Right atrium auricular region (tissue), 2 donors: ENCODE measurements at regions not wholly inside any gene's neighbourhood (a gene's known extent, or its start where the extent isn't known, plus 50 kb on each side); places are given as distances from the start of the nearest gene placed in this dataset.

Experiments
- DNase-seq: peaks from one replicate; pipeline ENCODE4 v3.0.0-alpha.2; 2019; ENCODE audit warnings: low spot score
- H3K27ac ChIP-seq, 2 donors: fragments of 200-600 bp; sonication (generic); 1 replicate in 1 of 2; 2 replicates in 1 of 2; pipeline ENCODE4 v1.5.1; 2016 to 2019
- H3K27me3 ChIP-seq, 2 donors: fragments of 200-600 bp; sonication (generic); one replicate each; pipeline versions ENCODE4 v1.5.1 to v1.6.0; 2017 to 2019
- H3K36me3 ChIP-seq: fragments of 200-600 bp; sonication (generic); one replicate; pipeline ENCODE4 v1.5.1; 2016
- H3K4me1 ChIP-seq, 2 donors: fragments of 200-600 bp; sonication (generic); one replicate each; pipeline versions ENCODE4 v1.5.1 to v1.6.0; 2017 to 2019
- H3K4me3 ChIP-seq, 2 donors: fragments of 200-600 bp; sonication (generic); 1 replicate in 1 of 2; 2 replicates in 1 of 2; pipeline ENCODE4 v1.5.1; 2017 to 2019; ENCODE audit warnings: mild to moderate bottlenecking in 1 of 2, moderate library complexity in 1 of 2
- H3K9me3 ChIP-seq, 2 donors: fragments of 200-600 bp; sonication (generic); one replicate each; pipeline ENCODE4 v1.5.1; 2019
- TF ChIP-seq, protein P1 (sequence below), 2 donors: fragments of 200-600 bp; sonication (generic); IDR thresholded peaks; one replicate each; pipeline ENCODE4 v1.5.1; 2019; ENCODE audit warnings: antibody characterized with exemption in 2 of 2

GRCh38 chr2:22623620-22624019 lies 761.4 kb upstream of the KLHL29 start:
- Histone ChIP-seq H3K9me3 (no peaks in the 10 kb centered on the region), H3K27me3 (no peaks in the 10 kb centered on the region), H3K4me3 (no peak overlapping the region), H3K4me1 (no peaks in the 10 kb centered on the region), H3K36me3 (no peaks in the 10 kb centered on the region), H3K27ac (no peak overlapping the region)
- TF ChIP-seq, protein P1, sequence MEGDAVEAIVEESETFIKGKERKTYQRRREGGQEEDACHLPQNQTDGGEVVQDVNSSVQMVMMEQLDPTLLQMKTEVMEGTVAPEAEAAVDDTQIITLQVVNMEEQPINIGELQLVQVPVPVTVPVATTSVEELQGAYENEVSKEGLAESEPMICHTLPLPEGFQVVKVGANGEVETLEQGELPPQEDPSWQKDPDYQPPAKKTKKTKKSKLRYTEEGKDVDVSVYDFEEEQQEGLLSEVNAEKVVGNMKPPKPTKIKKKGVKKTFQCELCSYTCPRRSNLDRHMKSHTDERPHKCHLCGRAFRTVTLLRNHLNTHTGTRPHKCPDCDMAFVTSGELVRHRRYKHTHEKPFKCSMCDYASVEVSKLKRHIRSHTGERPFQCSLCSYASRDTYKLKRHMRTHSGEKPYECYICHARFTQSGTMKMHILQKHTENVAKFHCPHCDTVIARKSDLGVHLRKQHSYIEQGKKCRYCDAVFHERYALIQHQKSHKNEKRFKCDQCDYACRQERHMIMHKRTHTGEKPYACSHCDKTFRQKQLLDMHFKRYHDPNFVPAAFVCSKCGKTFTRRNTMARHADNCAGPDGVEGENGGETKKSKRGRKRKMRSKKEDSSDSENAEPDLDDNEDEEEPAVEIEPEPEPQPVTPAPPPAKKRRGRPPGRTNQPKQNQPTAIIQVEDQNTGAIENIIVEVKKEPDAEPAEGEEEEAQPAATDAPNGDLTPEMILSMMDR (IDR thresholded peaks at IDR 0.05), result no peak
- no peak for DNase-seq

- no peaks in the 10 kb centered on the region for H3K27me3 ChIP-seq
- H3K9me3 ChIP-seq, result no peaks in the 10 kb centered on the region
- no peak overlapping the region for H3K27ac ChIP-seq
- no peak overlapping the region for H3K4me3 ChIP-seq
- H3K4me1 ChIP-seq, result no peaks in the 10 kb centered on the region
- H3K36me3 ChIP-seq, result no peaks in the 10 kb centered on the region
- DNase-seq, result no peak
- TF ChIP-seq, protein P1 (IDR thresholded peaks at IDR 0.05), result no peak
Observed at GRCh38 chr2:22626621-22627020, 758.4 kb upstream of the KLHL29 start.

DNA sequence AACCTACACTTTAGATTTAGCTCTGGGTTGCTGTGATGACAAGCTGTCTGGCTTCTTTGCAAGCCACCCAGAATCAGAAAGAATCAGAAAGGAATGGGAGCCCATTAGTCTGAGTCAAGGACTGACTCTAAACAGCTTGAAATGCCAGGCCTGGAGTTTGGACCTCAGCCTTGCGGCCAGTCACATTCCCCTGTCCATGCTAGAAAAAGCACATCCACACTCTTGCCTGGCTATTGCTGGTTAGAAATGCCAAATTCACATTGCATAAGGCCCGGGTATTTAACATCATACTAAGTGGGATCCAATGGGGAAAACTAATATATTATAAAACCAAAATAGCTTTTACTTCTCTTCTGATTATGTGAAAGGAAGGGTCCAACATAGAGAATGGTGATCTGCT lies 756.8 kb upstream of the KLHL29 start:
- Histone ChIP-seq H3K9me3 (no peaks in the 10 kb centered on the region), H3K4me1 (no peaks in the 10 kb centered on the region), H3K27ac (no peak overlapping the region), H3K4me3 (no peak overlapping the region), H3K27me3 (no peaks in the 10 kb centered on the region), H3K36me3 (no peaks in the 10 kb centered on the region)
- no peak for DNase-seq
- TF ChIP-seq, protein P1 (IDR thresholded peaks at IDR 0.05), result no peak

- no peak overlapping the region for H3K4me3 ChIP-seq
- H3K36me3 ChIP-seq, result no peaks in the 10 kb centered on the region
- no peaks in the 10 kb centered on the region for H3K4me1 ChIP-seq
- H3K27ac ChIP-seq, result no peak overlapping the region
- TF ChIP-seq, protein P1 (IDR thresholded peaks at IDR 0.05), result no peak
- no peaks in the 10 kb centered on the region for H3K9me3 ChIP-seq
- no peak for DNase-seq
- H3K27me3 ChIP-seq, result no peaks in the 10 kb centered on the region
Observed at GRCh38 chr2:22628906-22629305, 756.1 kb upstream of the KLHL29 start.

DNA sequence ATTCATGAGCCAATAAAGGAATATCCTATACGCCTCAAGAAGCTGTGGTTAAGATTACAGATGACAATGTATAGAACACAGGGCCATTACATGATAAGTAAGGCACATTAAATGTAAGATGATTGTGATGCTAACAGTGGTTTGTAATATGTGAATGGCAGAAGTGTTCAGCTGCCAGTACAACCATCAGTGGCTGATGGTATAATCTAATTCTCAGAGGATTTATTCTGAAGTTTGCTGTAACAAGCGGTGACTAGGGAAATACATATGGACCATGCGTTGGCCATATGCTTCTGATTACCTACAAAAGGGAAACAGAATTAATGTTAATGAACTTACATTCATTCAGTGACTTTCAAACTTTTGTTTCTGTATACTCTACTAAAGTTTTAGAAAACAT lies 750.8 kb upstream of the KLHL29 start:
- H3K4me3 ChIP-seq, result no peak overlapping the region
- no peaks in the 10 kb centered on the region for H3K36me3 ChIP-seq
- H3K27me3 ChIP-seq, result no peaks in the 10 kb centered on the region
- TF ChIP-seq, protein P1 (IDR thresholded peaks at IDR 0.05), result no peak
- H3K9me3 ChIP-seq, result no peaks in the 10 kb centered on the region
- DNase-seq, result no peak
- H3K27ac ChIP-seq, result no peak overlapping the region
- no peaks in the 10 kb centered on the region for H3K4me1 ChIP-seq

GRCh38 chr2:22656426-22656825 lies 728.6 kb upstream of the KLHL29 start:
- Histone ChIP-seq H3K4me3 (no peak overlapping the region), H3K27ac (no peak overlapping the region), H3K4me1 (no peaks in the 10 kb centered on the region), H3K27me3 (no peaks in the 10 kb centered on the region), H3K9me3 (no peaks in the 10 kb centered on the region), H3K36me3 (no peaks in the 10 kb centered on the region)
- DNase-seq, result no peak
- TF ChIP-seq, protein P1 (IDR thresholded peaks at IDR 0.05), result no peak
